HG02571 (cell line): ENCODE measurements at regions not wholly inside any gene's neighbourhood (a gene's known extent, or its start where the extent isn't known, plus 50 kb on each side); places are given as distances from the start of the nearest gene placed in this dataset.
A peak's percentile ranks its signal among the peaks of the same experiment; 100 is the strongest.

Source experiments
- ATAC-seq: cut with Tn5 transposase; IDR thresholded peaks from one replicate; pipeline ENCODE4 v1.9.1; 2021; ENCODE audit warnings: mild to moderate bottlenecking, moderate library complexity; ENCODE audit not compliant: unreplicated experiment

DNA sequence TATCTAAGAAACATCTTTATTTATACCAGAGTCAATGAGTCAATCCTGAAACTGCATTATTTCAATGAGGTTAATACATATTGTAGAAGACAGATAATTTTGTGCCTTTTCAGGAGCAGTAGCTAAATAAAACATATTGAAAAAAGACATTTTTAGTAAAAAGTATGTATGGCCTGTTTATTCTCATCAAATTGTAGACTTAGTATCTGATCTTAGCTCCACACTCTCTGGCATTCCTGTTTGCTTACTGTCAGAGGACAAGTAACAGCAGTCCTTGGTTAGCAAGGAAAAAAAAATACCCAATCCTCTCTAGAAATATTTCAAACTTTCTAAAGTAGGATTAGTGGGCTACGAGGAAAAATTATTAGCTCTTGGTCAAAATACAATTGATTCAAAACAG is 50.5 kb upstream of the GUCY1A1 start:
- no peak for ATAC-seq

DNA sequence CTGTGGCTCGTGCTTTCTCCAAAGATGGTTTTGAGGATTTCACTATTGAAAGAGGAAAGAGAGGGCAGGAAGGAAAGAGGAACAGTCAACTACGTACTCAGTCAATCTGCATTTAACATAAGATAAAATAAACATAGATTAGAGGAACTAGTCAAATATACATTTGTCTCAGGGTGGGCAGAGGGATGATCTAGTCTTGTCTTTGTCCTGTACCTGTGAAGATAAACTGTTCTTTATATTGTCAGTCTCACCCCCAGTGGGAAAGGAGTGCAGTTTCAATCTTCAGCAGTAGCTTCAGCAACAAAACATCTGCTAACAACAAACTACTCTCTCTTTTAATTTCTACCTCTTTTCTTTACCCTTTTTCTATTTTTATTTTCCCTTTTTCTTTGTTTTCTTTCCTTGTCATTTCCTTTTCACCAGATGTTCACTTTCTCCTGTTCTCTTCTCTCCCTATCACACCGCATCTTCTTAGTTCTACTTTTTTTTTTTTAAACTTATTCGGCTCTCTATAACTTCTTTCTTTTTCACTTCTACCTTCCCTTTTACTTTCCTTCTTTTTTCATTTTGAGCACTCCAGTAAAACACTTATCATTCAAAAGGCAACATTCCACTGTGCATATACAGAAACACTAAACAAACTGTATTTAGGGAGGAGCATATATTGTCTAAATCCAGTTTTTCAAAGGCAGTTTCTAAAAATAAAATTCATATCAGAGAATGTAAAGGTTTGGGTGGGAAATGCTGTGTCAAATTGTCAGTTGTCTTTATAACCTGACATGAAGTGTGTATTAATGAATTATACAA is 51.4 kb upstream of the GUCY1A1 start:
- ATAC-seq: no peak

DNA sequence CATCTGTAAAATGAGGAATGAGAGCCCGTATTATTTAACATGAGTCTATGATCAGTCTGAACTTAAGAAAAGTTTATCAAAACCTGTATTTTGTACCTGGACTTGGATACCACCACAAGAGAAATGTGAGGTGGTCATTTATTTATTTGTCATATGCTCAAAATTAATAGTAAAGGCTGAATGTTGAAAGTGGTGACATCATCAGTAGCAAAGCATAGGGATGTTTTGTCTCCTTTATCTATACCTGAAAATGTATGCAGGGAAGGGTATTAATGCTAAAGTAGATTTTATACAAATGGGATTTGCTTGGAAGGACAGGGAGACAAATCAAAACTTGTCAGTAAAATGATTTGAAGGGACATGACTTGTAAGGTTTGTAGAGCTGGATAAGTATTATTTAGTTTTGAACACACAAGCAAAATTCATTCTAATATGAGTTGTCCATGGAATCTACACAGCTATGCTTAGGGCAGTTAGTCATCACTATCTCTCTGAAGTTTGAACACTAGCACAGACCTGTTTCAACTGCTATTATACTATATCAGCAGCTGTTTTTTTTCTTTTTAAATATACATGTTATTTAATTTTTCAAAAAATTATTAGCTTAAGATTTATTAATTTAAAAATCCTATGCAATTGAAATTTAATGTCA is 52.4 kb upstream of the GUCY1A1 start:
- no peak for ATAC-seq

DNA sequence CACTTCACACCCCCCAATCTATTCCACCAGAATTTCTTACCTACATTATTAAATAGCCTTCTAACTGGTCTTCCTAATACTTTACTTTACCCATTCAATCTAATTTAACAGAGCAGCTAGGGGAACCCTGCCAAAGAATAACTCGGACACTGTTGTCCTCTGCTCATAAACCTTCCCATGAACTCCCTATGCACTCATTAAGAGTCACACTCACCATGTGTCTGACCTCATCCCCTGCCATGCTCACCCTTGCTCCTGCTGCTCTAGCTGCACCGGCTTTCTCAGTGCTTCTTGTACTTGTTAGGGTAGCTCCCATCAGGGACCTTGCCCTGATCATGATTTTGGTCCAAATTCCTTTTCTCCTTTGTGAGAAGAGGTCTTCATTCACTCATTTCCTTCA is 54.6 kb upstream of the GUCY1A1 start:
- ATAC-seq: no peak

DNA sequence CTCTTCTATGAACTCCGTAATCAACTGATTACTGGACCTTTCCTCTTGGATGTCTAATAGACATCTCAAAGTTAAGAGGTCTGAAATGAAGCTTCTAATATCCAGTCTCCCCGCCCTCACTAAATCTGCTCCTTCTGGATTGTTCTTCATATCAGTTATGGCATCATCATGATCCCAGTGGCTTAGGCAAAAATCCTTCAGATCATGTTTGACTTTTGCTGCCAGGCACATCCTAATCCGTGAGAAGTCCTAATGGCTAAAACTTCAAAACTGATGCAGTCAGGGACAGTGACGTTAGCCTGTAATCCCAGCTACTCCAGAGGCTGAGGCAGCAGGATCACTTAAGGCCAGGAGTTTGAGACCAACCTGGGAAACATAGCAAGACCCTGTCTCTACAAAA is 55.1 kb upstream of the GUCY1A1 start:
- no peak for ATAC-seq

DNA sequence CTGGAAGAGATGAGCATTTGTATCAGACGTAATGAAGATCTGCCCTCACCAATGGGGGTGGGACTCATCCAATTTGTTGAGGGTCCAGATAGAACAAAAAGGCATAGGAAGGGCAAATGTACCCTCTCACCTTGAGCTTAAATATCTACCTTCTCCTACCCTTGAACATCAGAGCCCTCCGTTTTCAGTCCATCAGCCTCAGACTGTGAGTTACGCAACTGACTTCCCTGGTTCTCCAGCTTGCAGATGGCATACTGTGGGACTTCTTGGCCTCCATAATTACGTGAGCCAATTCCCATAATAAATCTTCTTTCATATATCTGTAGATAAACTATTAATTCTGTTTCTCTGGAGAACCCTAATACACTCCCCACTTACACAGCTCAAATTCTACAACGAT is 56.5 kb upstream of the GUCY1A1 start:
- no peak for ATAC-seq

DNA sequence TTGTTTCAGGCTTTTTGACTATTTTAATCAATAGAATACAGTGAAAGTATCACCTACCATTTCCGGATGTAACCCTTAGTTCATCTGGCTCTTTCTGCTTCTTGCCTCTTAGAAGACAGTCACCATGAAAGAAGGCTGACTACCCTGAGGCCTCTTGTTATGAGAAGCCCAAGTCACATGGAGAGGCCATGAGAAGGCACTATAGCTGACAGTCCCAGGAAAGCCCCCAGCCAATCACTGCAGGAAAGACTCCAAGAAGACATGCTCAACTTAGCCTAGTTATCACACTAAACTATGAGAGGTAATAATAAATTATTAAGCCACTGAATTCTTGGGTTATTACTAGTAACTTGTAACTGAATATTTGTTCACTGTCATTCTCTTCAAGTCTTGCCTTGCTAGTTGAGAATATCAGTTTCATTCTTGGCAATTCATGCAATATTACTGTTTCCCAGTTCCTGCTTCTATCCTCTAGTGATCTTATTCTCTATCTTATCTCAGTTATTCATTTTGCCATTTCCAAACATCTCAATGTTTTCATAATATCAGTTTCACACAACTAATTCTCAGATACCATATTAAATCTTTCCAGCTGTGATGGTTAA is 57.1 kb upstream of the GUCY1A1 start:
- peak; percentile 70 for ATAC-seq

DNA sequence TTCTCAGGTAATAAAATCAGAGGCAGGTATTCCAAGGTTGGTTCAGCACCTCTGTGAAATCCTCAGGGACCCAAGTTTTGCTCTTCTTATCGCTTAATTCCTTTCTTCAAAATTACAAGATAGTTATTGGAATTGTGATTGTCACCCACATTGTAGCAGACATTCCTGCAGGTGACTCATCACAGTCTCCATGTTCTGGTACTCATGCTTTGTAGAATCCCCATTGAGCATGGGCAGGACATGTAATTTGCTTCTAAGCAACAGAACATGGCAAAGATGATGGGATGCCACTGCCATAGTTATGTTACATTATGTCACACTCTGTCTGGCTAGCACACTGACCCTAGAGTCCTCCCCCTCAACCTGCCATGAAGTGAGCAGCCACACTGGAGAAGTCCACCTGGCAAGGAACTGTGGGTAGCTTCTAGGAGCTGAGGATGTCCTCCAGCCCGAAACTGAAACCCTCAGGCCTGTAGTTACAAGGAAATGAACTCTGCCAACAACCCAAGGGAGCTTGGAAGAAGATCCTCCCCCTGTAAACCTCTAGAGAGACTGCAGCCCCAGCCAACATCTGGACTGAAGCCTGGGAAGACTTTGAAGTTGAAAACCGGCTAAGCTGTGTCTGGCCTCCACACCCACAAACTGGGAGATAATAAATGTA is 58.3 kb upstream of the GUCY1A1 start:
- no peak for ATAC-seq

DNA sequence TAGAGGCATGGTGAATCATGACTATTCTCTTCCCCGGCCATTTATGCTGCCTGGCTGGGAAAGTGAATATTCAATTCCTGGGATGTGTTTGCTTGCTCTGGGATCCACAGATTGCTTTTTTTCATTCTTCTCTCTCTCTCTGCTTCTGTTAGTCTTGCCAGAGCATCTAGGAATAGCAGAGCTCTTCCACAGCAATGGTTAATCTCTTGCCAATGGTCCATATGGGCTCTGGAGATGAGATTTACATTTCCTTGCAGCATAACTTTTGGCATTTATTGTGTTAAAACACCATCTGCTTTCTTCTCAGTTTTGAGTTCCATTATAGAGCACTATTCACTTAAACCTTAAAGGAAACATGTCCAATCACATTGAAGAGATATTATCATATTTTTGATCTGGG is 59.2 kb upstream of the GUCY1A1 start:
- no peak for ATAC-seq

DNA sequence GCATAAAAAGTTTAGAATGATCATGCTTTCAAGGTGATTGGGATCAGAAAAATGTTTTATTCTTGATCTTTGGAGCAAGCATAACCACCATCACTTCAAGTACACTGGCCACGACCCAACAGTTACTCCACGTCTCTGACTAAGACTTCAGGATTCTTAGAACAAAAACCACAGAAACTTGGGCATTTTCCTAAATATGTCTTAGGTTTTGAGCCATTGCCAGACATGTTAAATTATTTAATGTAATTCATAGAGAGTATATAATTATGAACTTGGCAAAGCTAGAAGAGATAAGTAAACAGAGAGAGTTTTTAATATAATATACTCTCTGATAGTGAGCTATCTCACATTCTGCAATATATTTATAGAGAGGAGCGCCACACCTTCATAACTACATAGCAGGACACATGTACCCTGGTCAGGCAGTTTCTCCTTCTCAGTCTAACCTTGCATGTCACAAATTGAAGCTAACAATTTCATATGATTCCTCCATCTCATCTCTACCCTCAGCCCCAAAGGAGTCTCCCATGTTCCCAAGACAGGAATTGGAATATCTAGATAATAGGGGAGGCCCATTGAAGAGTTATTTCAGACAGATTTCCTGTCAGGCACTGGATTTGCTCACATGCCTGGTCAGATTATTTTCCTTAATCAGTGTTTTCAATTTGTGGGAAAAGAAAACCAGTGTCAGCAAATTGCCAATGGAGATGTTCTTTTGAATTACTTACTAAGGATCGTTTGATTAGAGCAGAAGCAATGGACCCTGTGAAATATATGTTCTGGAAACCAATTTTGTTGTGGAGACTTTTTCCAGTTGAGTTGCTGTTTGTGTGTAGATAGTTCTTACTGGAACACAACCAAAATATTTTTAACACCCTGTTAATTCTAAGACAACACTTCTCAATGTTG is 61.7 kb upstream of the GUCY1A1 start:
- ATAC-seq: no peak

DNA sequence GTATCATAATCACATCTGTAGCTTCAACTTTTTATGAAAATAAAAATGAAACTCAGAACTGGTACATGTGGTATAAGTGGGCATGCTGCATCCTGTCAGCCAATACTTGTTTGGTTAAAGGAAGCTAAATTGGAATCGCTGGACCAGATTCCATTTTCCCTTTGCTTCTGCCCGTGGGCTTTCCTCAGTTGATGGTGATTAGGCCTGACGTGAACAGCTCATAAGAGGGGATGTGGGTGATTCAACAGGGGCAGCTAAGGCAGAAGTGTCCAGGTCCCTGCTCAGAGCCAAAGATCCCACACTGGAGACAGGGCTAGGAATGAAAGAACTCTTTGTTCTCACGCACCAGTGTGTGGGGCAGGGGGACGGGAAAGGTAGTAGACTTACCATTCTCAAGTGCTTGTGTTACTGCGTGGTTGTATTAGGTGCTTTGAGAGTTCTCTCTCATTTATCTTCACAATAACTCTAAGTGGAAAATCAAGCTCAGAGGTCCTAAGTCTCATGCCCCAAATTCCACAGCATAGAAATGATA is 63.2 kb upstream of the GUCY1A1 start:
- no peak for ATAC-seq

DNA sequence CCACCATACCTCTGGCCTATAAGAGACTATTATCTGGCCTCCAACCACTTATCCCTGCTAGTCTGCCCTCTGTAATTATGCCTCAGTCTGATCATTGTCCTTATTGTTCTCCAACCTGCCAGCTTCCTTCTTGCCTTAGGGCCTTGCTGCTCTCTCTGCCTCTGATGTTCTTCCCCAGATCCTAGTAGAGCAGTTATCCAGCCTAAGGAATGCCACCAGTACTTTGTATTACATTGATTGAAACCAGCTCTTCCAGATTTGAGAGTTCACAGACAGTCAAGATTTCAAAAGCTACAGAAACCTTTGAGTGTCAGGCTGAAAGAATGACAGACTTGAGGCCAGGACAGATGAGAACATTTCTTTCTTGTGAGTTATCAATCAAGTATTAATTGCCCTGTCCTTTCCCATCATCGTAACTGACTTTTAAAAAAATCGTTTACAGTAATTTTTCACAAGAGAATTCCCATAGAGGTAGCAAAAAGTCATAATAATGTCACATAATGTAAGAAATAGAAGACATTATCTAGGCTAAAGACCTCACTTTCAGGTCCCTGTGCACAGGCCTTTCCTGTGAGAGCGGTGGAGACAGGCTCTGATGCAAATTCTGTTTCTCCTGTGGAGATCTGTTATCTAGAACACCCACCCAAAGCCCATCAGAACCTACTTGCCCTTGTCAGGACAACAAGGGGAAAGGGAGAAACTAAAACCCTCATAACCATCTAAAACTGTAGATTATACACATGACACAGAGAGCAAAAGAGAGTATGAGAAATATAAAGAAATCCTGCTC is 64.1 kb upstream of the GUCY1A1 start:
- ATAC-seq: no peak

DNA sequence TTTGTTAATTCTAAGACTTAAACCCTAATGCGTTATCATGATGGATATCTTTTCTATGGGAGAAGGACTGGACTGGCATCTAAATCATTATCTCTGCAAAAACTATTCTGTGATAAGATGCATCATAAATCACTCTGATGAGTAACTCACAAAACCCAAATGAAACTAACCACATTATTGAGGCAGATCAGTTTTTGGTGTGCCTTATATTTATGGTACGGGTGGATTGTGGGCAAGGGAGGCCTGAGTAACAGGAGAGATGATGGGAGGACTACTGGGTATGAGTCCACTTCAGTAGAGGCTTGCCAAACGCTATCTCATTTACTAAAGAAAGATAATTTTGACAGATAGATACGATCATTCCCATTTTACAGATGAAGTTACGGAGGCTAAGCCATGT is 66.4 kb upstream of the GUCY1A1 start:
- no peak for ATAC-seq

DNA sequence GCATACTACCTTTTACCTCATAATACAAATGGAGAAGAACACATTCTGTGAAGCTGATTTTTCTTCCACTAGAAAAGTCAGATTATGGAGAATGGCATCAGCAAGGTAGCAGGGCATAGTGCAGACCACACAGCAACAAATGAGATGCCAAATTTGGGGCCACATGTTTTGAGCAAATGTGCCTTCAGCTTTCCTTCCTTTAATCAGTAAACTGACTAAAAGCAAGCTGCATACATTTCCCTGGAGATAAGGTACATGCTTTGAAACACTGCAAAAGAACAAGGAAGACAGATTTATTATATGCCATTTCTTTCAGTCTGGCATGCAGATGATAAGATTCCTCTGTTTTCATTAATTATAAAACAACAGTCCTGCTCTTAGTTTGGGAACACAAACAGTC is 67.1 kb upstream of the GUCY1A1 start:
- ATAC-seq: no peak

DNA sequence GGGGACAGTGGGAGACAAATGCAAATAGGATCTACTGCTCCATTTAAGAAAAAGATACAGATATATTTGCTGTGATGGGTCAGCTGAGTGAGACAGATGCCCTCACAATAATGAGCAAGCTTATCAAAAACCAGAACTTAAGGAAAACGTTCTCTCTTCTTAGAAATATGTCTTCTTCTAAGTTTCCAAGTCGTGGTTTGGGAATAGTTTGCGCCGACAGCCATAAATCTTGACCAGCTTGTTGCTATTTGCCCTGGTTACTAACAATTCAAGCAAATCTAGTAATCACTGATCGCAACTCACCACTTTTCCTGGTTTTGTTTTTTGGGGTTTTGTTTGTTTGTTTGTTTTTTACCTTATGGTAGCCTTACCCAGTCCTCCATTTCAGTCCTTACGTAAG is 67.6 kb upstream of the GUCY1A1 start:
- ATAC-seq: no peak

DNA sequence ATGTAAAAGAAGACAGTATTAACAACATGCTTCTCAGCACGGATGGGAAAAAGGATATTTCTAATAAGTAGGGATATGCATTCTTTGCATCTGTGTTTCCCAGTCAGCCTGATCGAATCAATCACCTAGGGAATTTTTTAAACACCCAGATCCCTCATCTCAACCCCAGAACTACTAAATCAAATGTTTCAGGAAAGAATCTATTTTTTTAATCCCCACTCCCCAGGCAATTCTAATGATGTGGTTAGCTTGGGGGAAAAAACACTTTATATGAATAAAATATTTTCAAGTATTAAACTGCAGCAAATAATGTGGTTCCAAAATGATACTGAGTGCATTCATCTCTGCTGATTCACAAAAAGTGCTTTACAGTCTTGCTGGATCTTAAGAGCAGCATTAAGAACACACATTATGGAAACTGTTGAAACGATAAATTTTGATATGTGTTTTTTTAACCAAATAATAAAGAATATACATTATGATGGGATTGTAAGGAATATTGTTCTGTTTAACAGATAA is 68.7 kb upstream of the GUCY1A1 start:
- no peak for ATAC-seq

DNA sequence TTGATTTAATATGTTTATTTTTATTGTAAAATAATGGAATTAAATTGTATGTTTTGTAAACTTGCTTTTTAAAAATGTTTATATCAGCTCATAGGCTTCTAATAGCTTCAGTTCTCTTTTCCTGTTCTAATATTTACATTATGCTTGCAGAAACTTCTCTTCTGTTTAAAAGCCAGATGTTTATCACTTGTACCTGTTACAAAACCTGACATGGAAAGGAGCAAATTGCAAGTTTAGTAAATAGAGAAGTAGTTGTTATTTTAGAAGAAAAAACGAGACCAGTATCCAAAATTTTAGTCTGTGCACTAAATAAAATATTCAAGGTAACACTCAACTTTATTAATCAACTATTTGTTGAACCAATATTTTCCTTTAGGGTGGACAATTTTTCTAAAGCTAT is 69.4 kb upstream of the GUCY1A1 start:
- no peak for ATAC-seq

DNA sequence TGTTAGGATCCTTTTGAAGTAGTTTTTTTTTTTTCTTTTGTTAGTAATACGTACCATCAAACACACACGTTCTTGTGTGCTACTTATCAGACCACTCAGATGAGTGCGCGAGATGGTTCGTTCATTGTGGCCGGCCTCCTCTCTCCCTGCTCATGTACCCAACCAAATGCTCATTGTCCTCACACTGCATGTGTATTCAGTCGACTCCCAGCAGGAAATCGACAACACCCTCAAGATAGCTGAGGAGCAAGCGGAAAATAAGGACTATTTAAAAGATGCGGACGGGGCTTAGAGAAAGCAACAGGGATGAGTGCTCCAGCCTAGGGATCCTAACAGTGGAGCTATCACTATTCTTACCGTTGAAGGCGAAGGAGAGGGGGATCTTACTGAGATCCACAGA is 72.9 kb upstream of the GUCY1A1 start:
- no peak for ATAC-seq

DNA sequence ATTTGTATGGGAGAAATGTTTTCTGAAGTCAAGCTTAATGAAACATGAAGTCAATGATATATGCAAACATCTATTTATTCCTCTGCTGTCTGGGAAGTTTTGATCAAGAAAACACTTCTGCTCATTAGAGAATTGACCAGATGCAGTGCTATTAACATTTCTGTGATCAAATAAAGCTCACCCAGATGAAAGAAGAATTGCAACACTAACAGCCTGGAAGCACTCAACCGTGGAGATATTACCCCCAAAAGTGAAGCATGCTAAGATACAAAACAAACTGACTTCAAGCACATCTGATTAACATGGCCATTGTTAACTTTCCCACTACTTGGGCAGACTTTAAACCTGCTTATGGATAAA is 73.7 kb upstream of the GUCY1A1 start:
- no peak for ATAC-seq
